ENCODE measurements at regions not wholly inside any gene's neighbourhood (a gene's known extent, or its start where the extent isn't known, plus 50 kb on each side); places are given as distances from the start of the nearest gene placed in this dataset.

DNA sequence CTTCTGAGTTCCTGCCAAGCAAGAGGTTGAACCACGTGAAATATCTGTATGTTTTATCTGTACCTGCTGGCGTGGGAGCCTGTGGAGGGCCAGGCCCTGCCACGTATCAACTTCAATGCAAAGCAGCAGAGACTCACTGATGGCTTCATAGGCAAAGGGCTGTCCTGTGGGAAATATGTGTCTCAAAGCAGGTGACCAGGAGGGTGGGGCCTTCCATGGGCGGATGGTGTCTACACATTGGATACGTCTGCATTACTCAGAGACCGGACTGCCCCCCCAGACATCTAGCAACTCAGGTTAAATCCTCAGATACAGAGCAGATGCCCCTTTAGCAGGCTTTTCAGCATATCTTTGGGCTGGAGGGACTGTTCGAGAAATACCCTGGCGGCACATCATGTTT, 210.8 kb upstream of the C1orf174 start:
- in situ Hi-C loops (cut with HindIII; ENCODE audit: low pct_unique_long_range_greater_than_20kb, low sequenced_read_pairs) = no loop called here
- ChIA-PET CTCF (no interaction called here), POLR2A (no interaction called here)
- no peak overlapping the region for H3K27ac ChIP-seq (ENCODE audit: low read length)
- peaks cover 12% of the 10 kb centered on the region for H3K27me3 ChIP-seq (ENCODE audit: control insufficient read depth, insufficient read depth, low read length)
- intact Hi-C loops (cut with micrococcal nuclease; ENCODE audit: unreplicated experiment) = no loop called here
- DNase-seq (ENCODE audit: low read depth, low spot score) (no peak), ATAC-seq (no peak)
- H3K9me3 ChIP-seq (ENCODE audit: control insufficient read depth, insufficient read depth, low read depth, low read length) = no peaks in the 10 kb centered on the region
- H3K4me3 ChIP-seq (ENCODE audit: low read depth in 2 of 2, low read length in 2 of 2) = no peak overlapping the region
- H3K4me1 ChIP-seq (ENCODE audit: control insufficient read depth, insufficient read depth, low read length) = no peaks in the 10 kb centered on the region
- no TSS peak for BruUV-seq (replicated peaks)
- TF ChIP-seq, protein P1, sequence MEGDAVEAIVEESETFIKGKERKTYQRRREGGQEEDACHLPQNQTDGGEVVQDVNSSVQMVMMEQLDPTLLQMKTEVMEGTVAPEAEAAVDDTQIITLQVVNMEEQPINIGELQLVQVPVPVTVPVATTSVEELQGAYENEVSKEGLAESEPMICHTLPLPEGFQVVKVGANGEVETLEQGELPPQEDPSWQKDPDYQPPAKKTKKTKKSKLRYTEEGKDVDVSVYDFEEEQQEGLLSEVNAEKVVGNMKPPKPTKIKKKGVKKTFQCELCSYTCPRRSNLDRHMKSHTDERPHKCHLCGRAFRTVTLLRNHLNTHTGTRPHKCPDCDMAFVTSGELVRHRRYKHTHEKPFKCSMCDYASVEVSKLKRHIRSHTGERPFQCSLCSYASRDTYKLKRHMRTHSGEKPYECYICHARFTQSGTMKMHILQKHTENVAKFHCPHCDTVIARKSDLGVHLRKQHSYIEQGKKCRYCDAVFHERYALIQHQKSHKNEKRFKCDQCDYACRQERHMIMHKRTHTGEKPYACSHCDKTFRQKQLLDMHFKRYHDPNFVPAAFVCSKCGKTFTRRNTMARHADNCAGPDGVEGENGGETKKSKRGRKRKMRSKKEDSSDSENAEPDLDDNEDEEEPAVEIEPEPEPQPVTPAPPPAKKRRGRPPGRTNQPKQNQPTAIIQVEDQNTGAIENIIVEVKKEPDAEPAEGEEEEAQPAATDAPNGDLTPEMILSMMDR (IDR thresholded peaks at IDR 0.05) = no peak
- TF ChIP-seq SIN3A (IDR thresholded peaks at IDR 0.05; ENCODE audit: borderline replicate concordance, insufficient read depth, low read depth, low read length) (no peak), POLR2AphosphoS5 (IDR thresholded peaks at IDR 0.05; ENCODE audit: low read depth, low read length) (no peak), TCF7L2 (IDR thresholded peaks at IDR 0.05; ENCODE audit: low read depth, low read length) (no peak)
- no peaks in the 10 kb centered on the region for H3K36me3 ChIP-seq (ENCODE audit: control insufficient read depth, insufficient read depth, low read length)

DNA sequence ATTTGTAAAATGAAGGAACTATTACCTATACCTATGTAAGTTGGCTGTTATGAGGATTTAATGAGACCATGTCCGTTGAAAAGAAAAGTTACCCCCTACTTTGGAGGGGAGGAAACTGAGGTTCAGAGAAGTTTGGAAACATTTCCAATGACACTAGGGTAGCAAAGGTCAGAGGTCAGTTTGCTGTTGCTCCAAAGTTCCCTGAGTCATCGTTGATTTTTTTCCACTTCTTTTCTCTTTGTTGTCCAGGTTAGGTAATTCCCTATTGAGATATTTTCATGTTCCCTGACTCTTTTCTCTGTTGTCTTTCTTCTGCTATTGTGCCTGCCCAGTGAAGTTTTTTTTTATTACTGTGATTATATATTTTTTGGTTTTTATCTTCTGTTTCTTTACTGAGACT, 213.8 kb upstream of the C1orf174 start:
- ChIA-PET CTCF (no interaction called here), POLR2A (no interaction called here)
- intact Hi-C loops (cut with micrococcal nuclease; ENCODE audit: unreplicated experiment) = no loop called here
- H3K27me3 ChIP-seq (ENCODE audit: control insufficient read depth, insufficient read depth, low read length) = peaks cover 12% of the 10 kb centered on the region
- H3K4me1 ChIP-seq (ENCODE audit: control insufficient read depth, insufficient read depth, low read length) = no peaks in the 10 kb centered on the region
- TF ChIP-seq TCF7L2 (IDR thresholded peaks at IDR 0.05; ENCODE audit: low read depth, low read length) = no peak
- TF ChIP-seq, protein P1 (IDR thresholded peaks at IDR 0.05) = no peak
- TF ChIP-seq, protein P2, sequence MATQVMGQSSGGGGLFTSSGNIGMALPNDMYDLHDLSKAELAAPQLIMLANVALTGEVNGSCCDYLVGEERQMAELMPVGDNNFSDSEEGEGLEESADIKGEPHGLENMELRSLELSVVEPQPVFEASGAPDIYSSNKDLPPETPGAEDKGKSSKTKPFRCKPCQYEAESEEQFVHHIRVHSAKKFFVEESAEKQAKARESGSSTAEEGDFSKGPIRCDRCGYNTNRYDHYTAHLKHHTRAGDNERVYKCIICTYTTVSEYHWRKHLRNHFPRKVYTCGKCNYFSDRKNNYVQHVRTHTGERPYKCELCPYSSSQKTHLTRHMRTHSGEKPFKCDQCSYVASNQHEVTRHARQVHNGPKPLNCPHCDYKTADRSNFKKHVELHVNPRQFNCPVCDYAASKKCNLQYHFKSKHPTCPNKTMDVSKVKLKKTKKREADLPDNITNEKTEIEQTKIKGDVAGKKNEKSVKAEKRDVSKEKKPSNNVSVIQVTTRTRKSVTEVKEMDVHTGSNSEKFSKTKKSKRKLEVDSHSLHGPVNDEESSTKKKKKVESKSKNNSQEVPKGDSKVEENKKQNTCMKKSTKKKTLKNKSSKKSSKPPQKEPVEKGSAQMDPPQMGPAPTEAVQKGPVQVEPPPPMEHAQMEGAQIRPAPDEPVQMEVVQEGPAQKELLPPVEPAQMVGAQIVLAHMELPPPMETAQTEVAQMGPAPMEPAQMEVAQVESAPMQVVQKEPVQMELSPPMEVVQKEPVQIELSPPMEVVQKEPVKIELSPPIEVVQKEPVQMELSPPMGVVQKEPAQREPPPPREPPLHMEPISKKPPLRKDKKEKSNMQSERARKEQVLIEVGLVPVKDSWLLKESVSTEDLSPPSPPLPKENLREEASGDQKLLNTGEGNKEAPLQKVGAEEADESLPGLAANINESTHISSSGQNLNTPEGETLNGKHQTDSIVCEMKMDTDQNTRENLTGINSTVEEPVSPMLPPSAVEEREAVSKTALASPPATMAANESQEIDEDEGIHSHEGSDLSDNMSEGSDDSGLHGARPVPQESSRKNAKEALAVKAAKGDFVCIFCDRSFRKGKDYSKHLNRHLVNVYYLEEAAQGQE (IDR thresholded peaks at IDR 0.05; ENCODE audit: insufficient read depth in 1 of 2, low read depth in 2 of 2, low read length in 1 of 2) = no peak
- no peak overlapping the region for H3K27ac ChIP-seq (ENCODE audit: low read length)
- BruUV-seq (replicated peaks) = no TSS peak
- no peaks in the 10 kb centered on the region for H3K9me3 ChIP-seq (ENCODE audit: control insufficient read depth, insufficient read depth, low read depth, low read length)
- no peak for DNase-seq (ENCODE audit: low read depth, low spot score)
- in situ Hi-C loops (cut with HindIII; ENCODE audit: low pct_unique_long_range_greater_than_20kb, low sequenced_read_pairs) = no loop called here
- no peaks in the 10 kb centered on the region for H3K36me3 ChIP-seq (ENCODE audit: control insufficient read depth, insufficient read depth, low read length)
- no peak for ATAC-seq
- H3K4me3 ChIP-seq (ENCODE audit: low read depth in 2 of 2, low read length in 2 of 2) = no peak overlapping the region

All from Panc1 (cell line).